ENCODE measurements at regions not wholly inside any gene's neighbourhood (a gene's known extent, or its start where the extent isn't known, plus 50 kb on each side); places are given as distances from the start of the nearest gene placed in this dataset.

- no peak for TF ChIP-seq ZNF639 (tag by site-specific recombination; IDR thresholded peaks at IDR 0.05)
- TF ChIP-seq ZNF16 (tag by site-specific recombination; IDR thresholded peaks at IDR 0.05; ENCODE audit: low read depth): no peak
- TF ChIP-seq ZBTB6 (tag by site-specific recombination; IDR thresholded peaks at IDR 0.05): no peak
- no peak for TF ChIP-seq ELK4 (IDR thresholded peaks at IDR 0.05; ENCODE audit: borderline replicate concordance, low read depth, low read length)
- TF ChIP-seq ZNF777 (tag by site-specific recombination; IDR thresholded peaks at IDR 0.05; ENCODE audit: borderline replicate concordance): no peak
- no peak for TF ChIP-seq ZFP3 (tag by site-specific recombination; IDR thresholded peaks at IDR 0.05; ENCODE audit: low read depth)
- TF ChIP-seq GFI1B (tag by site-specific recombination; IDR thresholded peaks at IDR 0.05): no peak
- no peak for TF ChIP-seq GLIS2 (tag by site-specific recombination; IDR thresholded peaks at IDR 0.05)
- no peak for TF ChIP-seq ZNF521 (tag by site-specific recombination; IDR thresholded peaks at IDR 0.05)
- TF ChIP-seq ZNF132 (tag by site-specific recombination; IDR thresholded peaks at IDR 0.05; ENCODE audit: borderline replicate concordance): no peak
Measured at GRCh38 chr2:23021311-23022120, 363.5 kb upstream of the KLHL29 start (continued).

GRCh38 chr2:23023722-23024121 lies 361.3 kb upstream of the KLHL29 start:
- Histone ChIP-seq H3K4me3 (ENCODE audit: low read depth, low read length) (no peak overlapping the region), H3K36me3 (ENCODE audit: control insufficient read depth in 2 of 2, insufficient read depth in 1 of 2, low read length in 2 of 2) (no peaks in the 10 kb centered on the region), H3K27ac (ENCODE audit: extremely low read depth, low read depth, low read length) (no peak overlapping the region), H3K9me3 (ENCODE audit: control insufficient read depth, insufficient read depth, low read depth, low read length) (no peaks in the 10 kb centered on the region), H3K4me1 (ENCODE audit: control insufficient read depth, insufficient read depth, low read length) (no peaks in the 10 kb centered on the region)
- CTCF ChIA-PET: no interaction called here
- no peak for TF ChIP-seq ZSCAN5A (tag by site-specific recombination; IDR thresholded peaks at IDR 0.05)
- TF ChIP-seq ZFP69B (tag by site-specific recombination; IDR thresholded peaks at IDR 0.05): no peak
- no peak for TF ChIP-seq ZBTB10 (tag by site-specific recombination; IDR thresholded peaks at IDR 0.05)
- no peak for TF ChIP-seq ZNF140 (tag by site-specific recombination; IDR thresholded peaks at IDR 0.05)
- no peak for TF ChIP-seq ZNF324 (tag by site-specific recombination; IDR thresholded peaks at IDR 0.05)
- TF ChIP-seq ZNF549 (tag by site-specific recombination; IDR thresholded peaks at IDR 0.05): no peak
- no peak for TF ChIP-seq ZNF449 (tag by site-specific recombination; IDR thresholded peaks at IDR 0.05)
- POLR2A ChIA-PET: no interaction called here

Measured in HEK293 (cell line).